ENCODE measurements at regions not wholly inside any gene's neighbourhood (a gene's known extent, or its start where the extent isn't known, plus 50 kb on each side); places are given as distances from the start of the nearest gene placed in this dataset.

DNA sequence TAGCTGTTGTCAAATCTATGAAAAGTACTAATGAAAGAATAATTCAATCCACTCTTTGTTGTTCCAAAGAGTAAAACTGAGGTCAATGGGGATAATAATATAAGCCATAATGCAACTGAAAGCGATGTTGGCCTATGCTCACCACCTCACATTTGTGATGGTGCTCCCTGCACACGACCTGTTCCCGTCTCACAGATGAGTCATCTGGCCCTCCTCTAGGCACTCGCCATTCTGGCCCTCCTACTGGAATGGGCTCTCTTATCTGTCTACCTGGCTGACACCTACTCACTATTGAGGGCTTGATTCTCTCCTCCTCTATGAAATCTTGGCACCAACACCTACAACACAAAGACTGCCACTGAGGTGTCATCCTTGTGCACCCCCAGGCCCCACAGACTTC is 585.9 kb upstream of the ID2 start:
- CTCF ChIA-PET, result interaction anchor here (0.6 kb wide), 1 partner anchor 12 kb away, joined by 3 read pairs; no protein-coding TSS in a partner anchor
- no peak for ATAC-seq

DNA sequence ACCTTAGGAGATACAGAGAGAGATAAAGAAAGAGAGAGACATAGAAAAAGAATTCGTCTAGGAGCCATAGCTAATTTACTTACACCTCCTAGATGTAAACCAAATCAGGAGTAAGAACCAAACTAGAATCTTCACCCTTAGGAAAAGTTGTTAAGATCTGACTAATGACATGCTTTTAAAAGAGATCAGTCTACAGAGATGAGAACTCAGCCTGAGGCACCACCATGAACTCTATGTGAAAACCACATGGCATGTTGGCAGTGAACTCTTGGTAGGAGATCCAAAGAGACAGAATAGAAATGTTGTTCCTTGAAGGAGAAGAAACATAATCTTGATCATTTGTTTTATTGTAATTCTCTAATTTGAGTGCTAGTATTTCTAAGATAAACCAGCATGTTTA is 585.4 kb upstream of the ID2 start:
- no peak for FAIRE-seq
- Histone ChIP-seq H3K4me1 (0 out of 3 replicates have a peak, but pooled peaks cover under 1% of the 10 kb centered on the region), H3K27ac (no peak overlapping the region), H3K4me3 (no peak overlapping the region), H3K4me2 (no peak overlapping the region), H3K9me3 (no peaks in the 10 kb centered on the region)
- TF ChIP-seq, protein P1, sequence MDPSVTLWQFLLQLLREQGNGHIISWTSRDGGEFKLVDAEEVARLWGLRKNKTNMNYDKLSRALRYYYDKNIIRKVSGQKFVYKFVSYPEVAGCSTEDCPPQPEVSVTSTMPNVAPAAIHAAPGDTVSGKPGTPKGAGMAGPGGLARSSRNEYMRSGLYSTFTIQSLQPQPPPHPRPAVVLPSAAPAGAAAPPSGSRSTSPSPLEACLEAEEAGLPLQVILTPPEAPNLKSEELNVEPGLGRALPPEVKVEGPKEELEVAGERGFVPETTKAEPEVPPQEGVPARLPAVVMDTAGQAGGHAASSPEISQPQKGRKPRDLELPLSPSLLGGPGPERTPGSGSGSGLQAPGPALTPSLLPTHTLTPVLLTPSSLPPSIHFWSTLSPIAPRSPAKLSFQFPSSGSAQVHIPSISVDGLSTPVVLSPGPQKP (IDR thresholded peaks at IDR 0.05; ENCODE audit: low read depth, low read length), result no peak
- TF ChIP-seq, protein P2, sequence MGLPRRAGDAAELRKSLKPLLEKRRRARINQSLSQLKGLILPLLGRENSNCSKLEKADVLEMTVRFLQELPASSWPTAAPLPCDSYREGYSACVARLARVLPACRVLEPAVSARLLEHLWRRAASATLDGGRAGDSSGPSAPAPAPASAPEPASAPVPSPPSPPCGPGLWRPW (IDR thresholded peaks at IDR 0.05), result no peak
- TF ChIP-seq KDM5A (IDR thresholded peaks at IDR 0.05) (no peak), CHD2 (IDR thresholded peaks at IDR 0.05; ENCODE audit: low read length, partially characterized antibody) (no peak), ZNF302 (CRISPR knock-in tag; IDR thresholded peaks at IDR 0.05) (no peak), CHD4 (IDR thresholded peaks at IDR 0.05; ENCODE audit: borderline replicate concordance) (no peak), CEBPB (IDR thresholded peaks at IDR 0.05) (no peak), GATA3 (IDR thresholded peaks at IDR 0.05; ENCODE audit: borderline replicate concordance) (no peak), RNF2 (IDR thresholded peaks at IDR 0.05; ENCODE audit: borderline replicate concordance, low read depth) (no peak), EP300 (IDR thresholded peaks at IDR 0.05) (no peak), MAZ (IDR thresholded peaks at IDR 0.05; ENCODE audit: borderline replicate concordance, low read depth, low read length) (no peak), EHMT2 (IDR thresholded peaks at IDR 0.05; ENCODE audit: low read depth) (no peak), RCOR1 (IDR thresholded peaks at IDR 0.05; ENCODE audit: low read depth, low read length) (no peak), PHF8 (IDR thresholded peaks at IDR 0.05; ENCODE audit: borderline replicate concordance, low read depth) (no peak), JUN (IDR thresholded peaks at IDR 0.05) (no peak), ESRRA (IDR thresholded peaks at IDR 0.05; ENCODE audit: borderline replicate concordance, low read length) (no peak)
- TF ChIP-seq, protein P3, sequence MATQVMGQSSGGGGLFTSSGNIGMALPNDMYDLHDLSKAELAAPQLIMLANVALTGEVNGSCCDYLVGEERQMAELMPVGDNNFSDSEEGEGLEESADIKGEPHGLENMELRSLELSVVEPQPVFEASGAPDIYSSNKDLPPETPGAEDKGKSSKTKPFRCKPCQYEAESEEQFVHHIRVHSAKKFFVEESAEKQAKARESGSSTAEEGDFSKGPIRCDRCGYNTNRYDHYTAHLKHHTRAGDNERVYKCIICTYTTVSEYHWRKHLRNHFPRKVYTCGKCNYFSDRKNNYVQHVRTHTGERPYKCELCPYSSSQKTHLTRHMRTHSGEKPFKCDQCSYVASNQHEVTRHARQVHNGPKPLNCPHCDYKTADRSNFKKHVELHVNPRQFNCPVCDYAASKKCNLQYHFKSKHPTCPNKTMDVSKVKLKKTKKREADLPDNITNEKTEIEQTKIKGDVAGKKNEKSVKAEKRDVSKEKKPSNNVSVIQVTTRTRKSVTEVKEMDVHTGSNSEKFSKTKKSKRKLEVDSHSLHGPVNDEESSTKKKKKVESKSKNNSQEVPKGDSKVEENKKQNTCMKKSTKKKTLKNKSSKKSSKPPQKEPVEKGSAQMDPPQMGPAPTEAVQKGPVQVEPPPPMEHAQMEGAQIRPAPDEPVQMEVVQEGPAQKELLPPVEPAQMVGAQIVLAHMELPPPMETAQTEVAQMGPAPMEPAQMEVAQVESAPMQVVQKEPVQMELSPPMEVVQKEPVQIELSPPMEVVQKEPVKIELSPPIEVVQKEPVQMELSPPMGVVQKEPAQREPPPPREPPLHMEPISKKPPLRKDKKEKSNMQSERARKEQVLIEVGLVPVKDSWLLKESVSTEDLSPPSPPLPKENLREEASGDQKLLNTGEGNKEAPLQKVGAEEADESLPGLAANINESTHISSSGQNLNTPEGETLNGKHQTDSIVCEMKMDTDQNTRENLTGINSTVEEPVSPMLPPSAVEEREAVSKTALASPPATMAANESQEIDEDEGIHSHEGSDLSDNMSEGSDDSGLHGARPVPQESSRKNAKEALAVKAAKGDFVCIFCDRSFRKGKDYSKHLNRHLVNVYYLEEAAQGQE (IDR thresholded peaks at IDR 0.05), result no peak
- CTCF ChIA-PET, result no interaction called here
- WGBS (ENCODE audit: missing lambda C conversion rate), result 58% methylated on average over 1 of the region's 1 CpG
- ATAC-seq, result no peak
- DNase-seq (ENCODE audit: low read depth in 1 of 2, low spot score in 1 of 2), result no peak
- POLR2A ChIA-PET, result no interaction called here

More for the DNA sequence above, 585.9 kb upstream of the ID2 start:
- H3K4me3 ChIP-seq, result no peak overlapping the region
- no peak overlapping the region for H3K27ac ChIP-seq
- DNase-seq (ENCODE audit: low read depth in 1 of 2, low spot score in 1 of 2), result no peak
- TF ChIP-seq MAFK (IDR thresholded peaks at IDR 0.05; ENCODE audit: partially characterized antibody), result no peak
- TF ChIP-seq MYC (IDR thresholded peaks at IDR 0.05; ENCODE audit: borderline replicate concordance, low read length), result no peak
- TF ChIP-seq PHF8 (IDR thresholded peaks at IDR 0.05; ENCODE audit: borderline replicate concordance, low read depth), result no peak
- TF ChIP-seq, protein P3 (IDR thresholded peaks at IDR 0.05), result no peak
- no peak for TF ChIP-seq POLR2AphosphoS2 (conservative IDR thresholded peaks at IDR 0.05; ENCODE audit: low read length)
- POLR2A ChIA-PET, result no interaction called here
- FAIRE-seq, result no peak
- 67% methylated on average over 4 of the region's 4 CpGs for WGBS (ENCODE audit: missing lambda C conversion rate)
- peaks cover 4% of the 10 kb centered on the region for H3K4me1 ChIP-seq
- no peaks in the 10 kb centered on the region for H3K9me3 ChIP-seq
- no peak overlapping the region for H3K4me2 ChIP-seq
